ENCODE measurements at regions not wholly inside any gene's neighbourhood (a gene's known extent, or its start where the extent isn't known, plus 50 kb on each side); places are given as distances from the start of the nearest gene placed in this dataset.

DNA sequence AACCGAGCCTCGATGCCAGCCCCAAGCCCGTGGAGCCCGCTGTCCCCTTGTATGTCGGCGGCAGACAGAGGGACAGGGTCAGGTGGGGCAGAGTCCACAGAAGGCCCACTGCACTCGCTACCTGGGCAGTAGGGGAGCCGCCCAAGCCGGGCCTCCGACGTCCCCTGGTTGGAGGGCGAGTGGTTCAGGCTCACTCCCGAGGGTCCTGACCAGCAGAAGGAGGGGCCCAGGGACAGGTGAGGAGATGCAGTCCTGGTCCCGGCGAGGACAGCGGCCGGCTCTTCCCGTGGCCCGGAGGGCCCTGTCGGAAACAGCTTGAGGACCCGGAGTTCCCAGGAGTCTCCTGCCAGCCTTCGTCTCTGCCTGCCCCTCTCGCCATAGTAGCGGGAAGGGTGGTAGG is 216.7 kb upstream of the SFSWAP start:
- TF ChIP-seq POLR2AphosphoS5 (IDR thresholded peaks at IDR 0.05; ENCODE audit: low read depth, low read length) (no peak), POLR2A (IDR thresholded peaks at IDR 0.05; ENCODE audit: low read depth, low read length) (no peak), SPI1 (IDR thresholded peaks at IDR 0.05; ENCODE audit: low read depth, low read length) (no peak), POU2F2 (IDR thresholded peaks at IDR 0.05; ENCODE audit: low read depth, low read length) (no peak), PAX5 (IDR thresholded peaks at IDR 0.05; ENCODE audit: insufficient read depth, low read length, severe bottlenecking) (no peak), TAF1 (IDR thresholded peaks at IDR 0.05; ENCODE audit: low read depth, low read length) (no peak)

Measured in GM12891 (cell line).